Prostate gland (tissue), 2 donors: ENCODE measurements at regions not wholly inside any gene's neighbourhood (a gene's known extent, or its start where the extent isn't known, plus 50 kb on each side); places are given as distances from the start of the nearest gene placed in this dataset.

Experiments
- DNase-seq: peaks from one replicate; pipeline ENCODE4 v3.0.0-alpha.2; 2019; ENCODE audit warnings: low spot score
- H3K27ac ChIP-seq, 2 donors: fragments of 200-600 bp; sonication (generic); 2 replicates each; pipeline ENCODE4 v1.5.1; 2017 to 2019
- H3K27me3 ChIP-seq: fragments of 200-600 bp; sonication (generic); replicated peaks from 2 replicates; pipeline ENCODE4 v1.5.1; 2019; ENCODE audit not compliant: insufficient read depth
- H3K36me3 ChIP-seq, 2 donors: fragments of 200-600 bp; sonication (generic); 1 replicate in 1 of 2; 2 replicates in 1 of 2; pipeline versions ENCODE4 v1.5.1 to v1.8.1; 2017 to 2019
- H3K4me1 ChIP-seq: fragments of 200-600 bp; sonication (generic); replicated peaks from 2 replicates; pipeline ENCODE4 v1.5.1; 2019
- H3K4me3 ChIP-seq, 2 donors: fragments of 200-600 bp; sonication (generic); 2 replicates each; pipeline ENCODE4 v1.5.1; 2017 to 2019
- H3K9me3 ChIP-seq: fragments of 200-600 bp; sonication (generic); 2 replicates; pipeline ENCODE4 v1.5.1; 2017
- CTCF ChIP-seq, 4 experiments: fragments of 200-600 bp in 2 of 4; fragments of 450-650 bp in 2 of 4; sonication (generic) in 2 of 4; IDR thresholded peaks; 1 replicate in 3 of 4; 2 replicates in 1 of 4; pipeline ENCODE4 v1.5.1; 2016 to 2019; ENCODE audit warnings: antibody characterized with exemption in 4 of 4, mild to moderate bottlenecking in 2 of 4, moderate library complexity in 2 of 4
- POLR2A ChIP-seq: fragments of 450-650 bp; IDR thresholded peaks from one replicate; pipeline ENCODE4 v1.6.1; 2016; ENCODE audit warnings: antibody characterized with exemption, mild to moderate bottlenecking
- POLR2AphosphoS5 ChIP-seq: sonication (generic); formaldehyde crosslinking; IDR thresholded peaks from one replicate; pipeline ENCODE4 v1.6.1; 2017; ENCODE audit warnings: antibody characterized with exemption
- WGBS: methylation state at CpG from one replicate; pipeline ENCODE4 v1.1.5; 2018; 5-methylcytosine and 5-hydroxymethylcytosine counted together
- intact Hi-C: fragments of 100-400 bp; cut with DNase I; formaldehyde crosslinking; loops from one replicate; pipeline ENCODE4 v1.14.2; 2022

DNA sequence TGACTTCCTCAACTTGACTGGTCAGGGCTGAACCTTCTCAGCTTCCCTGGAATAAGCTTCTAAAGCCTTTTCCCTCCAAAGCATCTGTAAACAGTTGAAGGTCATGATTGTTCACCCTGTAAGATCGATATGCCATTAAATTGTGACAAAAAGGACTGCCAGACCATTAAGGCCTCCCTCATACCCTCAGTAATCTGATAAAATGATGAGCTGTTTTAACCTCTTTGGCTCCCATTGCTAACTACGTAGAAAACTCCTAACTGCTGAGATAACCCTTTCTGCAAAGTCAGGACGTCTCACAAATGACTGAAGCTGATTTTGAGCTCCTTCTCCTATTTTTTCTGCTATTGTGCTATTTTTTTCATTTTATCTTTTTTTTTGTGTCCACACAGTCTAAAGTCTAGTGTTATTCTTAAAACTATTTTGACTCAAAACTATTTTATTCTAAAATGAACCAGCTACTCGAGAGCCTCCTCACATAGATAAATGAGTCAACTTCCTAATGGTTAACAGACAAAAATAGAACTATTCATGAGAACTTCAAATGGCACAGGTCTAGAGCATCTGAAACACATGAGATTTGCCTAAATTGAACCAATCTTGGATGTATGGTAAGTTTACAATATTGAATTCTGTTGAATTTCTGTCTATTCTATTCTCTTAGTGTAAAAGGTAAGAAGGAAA, 395.6 kb upstream of the TLE4 start:
- 54% methylated on average over 4 of the region's 4 CpGs for WGBS
- DNase-seq: no peak
- H3K4me3 ChIP-seq: no peak overlapping the region
- H3K27ac ChIP-seq: no peak overlapping the region
- no peaks in the 10 kb centered on the region for H3K36me3 ChIP-seq
- H3K4me1 ChIP-seq: no peaks in the 10 kb centered on the region
- H3K9me3 ChIP-seq: no peaks in the 10 kb centered on the region
- TF ChIP-seq POLR2A: no peak
- intact Hi-C loops: no loop called here
- H3K27me3 ChIP-seq: no peaks in the 10 kb centered on the region

DNA sequence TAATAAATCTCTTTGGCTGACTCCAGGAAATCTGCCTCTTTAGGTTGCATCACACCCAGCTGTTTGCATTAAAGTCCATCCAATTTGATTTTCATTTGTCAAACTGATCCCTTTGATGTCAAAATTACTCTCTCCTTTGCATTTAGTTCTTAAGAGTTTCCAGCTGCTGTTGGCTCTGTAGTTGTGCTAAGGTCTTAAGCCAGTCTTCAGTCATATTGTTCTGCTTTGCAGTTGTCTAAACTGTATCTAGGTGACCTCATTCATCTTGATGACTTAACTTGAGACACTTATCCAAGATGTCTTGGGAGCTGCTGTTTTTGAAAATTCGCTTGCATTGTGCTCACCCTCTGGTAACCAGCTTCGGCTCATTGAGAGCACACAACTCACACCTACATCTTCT, 386.9 kb upstream of the TLE4 start:
- H3K9me3 ChIP-seq: no peaks in the 10 kb centered on the region
- no peaks in the 10 kb centered on the region for H3K36me3 ChIP-seq
- 66% methylated on average over 2 of the region's 2 CpGs for WGBS
- no peak overlapping the region for H3K4me3 ChIP-seq
- no peak for DNase-seq
- no peak overlapping the region for H3K27ac ChIP-seq
- H3K4me1 ChIP-seq: no peaks in the 10 kb centered on the region
- H3K27me3 ChIP-seq: no peaks in the 10 kb centered on the region
- no peak for TF ChIP-seq CTCF (IDR thresholded peaks at IDR 0.05)
- TF ChIP-seq POLR2AphosphoS5: no peak
- no peak for TF ChIP-seq POLR2A
- intact Hi-C loops: no loop called here

GRCh38 chr9:79185866-79186265, 385.9 kb upstream of the TLE4 start:
- TF ChIP-seq POLR2A: no peak
- TF ChIP-seq POLR2AphosphoS5: no peak
- no peak for TF ChIP-seq CTCF (IDR thresholded peaks at IDR 0.05)
- Histone ChIP-seq H3K36me3 (no peaks in the 10 kb centered on the region), H3K27me3 (no peaks in the 10 kb centered on the region), H3K9me3 (no peaks in the 10 kb centered on the region), H3K27ac (no peak overlapping the region), H3K4me3 (no peak overlapping the region), H3K4me1 (no peaks in the 10 kb centered on the region)
- intact Hi-C loops: no loop called here
- no peak for DNase-seq

DNA sequence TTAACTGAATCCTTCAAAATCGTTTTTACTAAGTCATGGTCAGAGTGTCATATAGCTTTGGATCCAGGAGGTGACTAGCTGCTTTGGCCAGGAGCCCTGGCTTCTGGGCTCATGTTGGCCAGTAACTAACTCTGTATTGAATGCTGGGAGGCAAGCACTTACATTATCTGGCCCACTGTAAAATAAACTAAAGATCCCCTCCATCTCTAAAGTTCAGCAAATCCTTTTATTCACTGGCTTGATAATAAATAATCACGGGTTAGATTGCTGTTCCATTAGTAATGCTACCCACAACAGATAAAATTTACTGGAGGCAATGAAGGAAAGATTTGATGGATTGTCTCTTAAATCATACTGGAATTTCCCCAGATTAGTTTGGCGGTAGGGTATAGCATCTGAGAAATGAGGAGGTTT, 382.2 kb upstream of the TLE4 start:
- WGBS: 29% methylated on average over 3 of the region's 3 CpGs
- Histone ChIP-seq H3K36me3 (no peaks in the 10 kb centered on the region), H3K4me3 (no peak overlapping the region), H3K27me3 (no peaks in the 10 kb centered on the region), H3K4me1 (no peaks in the 10 kb centered on the region), H3K27ac (no peak overlapping the region), H3K9me3 (no peaks in the 10 kb centered on the region)
- TF ChIP-seq POLR2A (no peak), POLR2AphosphoS5 (no peak), CTCF (IDR thresholded peaks at IDR 0.05) (no peak)
- DNase-seq: no peak
- intact Hi-C loops: no loop called here

- 78% methylated on average over 3 of the region's 3 CpGs for WGBS
- intact Hi-C loops: no loop called here
These were observed 378.8 kb upstream of the TLE4 start for GRCh38 chr9:79193001-79193400.

More at GRCh38 chr9:79193001-79193400, 378.8 kb upstream of the TLE4 start:
- Histone ChIP-seq H3K4me3 (no peak overlapping the region), H3K36me3 (no peaks in the 10 kb centered on the region), H3K9me3 (no peaks in the 10 kb centered on the region), H3K27me3 (no peaks in the 10 kb centered on the region), H3K4me1 (no peaks in the 10 kb centered on the region), H3K27ac (no peak overlapping the region)
- no peak for DNase-seq
- TF ChIP-seq POLR2AphosphoS5 (no peak), POLR2A (no peak), CTCF (IDR thresholded peaks at IDR 0.05) (no peak)
